LNCaP clone FGC (cell line): ENCODE measurements at regions not wholly inside any gene's neighbourhood (a gene's known extent, or its start where the extent isn't known, plus 50 kb on each side); places are given as distances from the start of the nearest gene placed in this dataset.

ENCODE experiments used
- DNase-seq: peaks from one replicate; pipeline ENCODE4 v3.0.0-alpha.2; 2011; ENCODE audit warnings: low read depth
- H3K4me3 ChIP-seq: 2 replicates; pipeline ENCODE4 v1.5.1; 2011; ENCODE audit warnings: mild to moderate bottlenecking, low read depth, low read length, control low read depth
- TF ChIP-seq, protein P1 (sequence below): IDR thresholded peaks from 2 replicates; pipeline ENCODE4 v1.5.1; 2012; ENCODE audit warnings: mild to moderate bottlenecking; ENCODE audit not compliant: control insufficient read depth, insufficient read depth; ENCODE audit errors: extremely low read depth

GRCh38 chr7:84801396-84801795 lies 385.5 kb downstream of the SEMA3D start:
- DNase-seq, result no peak
- TF ChIP-seq, protein P1, sequence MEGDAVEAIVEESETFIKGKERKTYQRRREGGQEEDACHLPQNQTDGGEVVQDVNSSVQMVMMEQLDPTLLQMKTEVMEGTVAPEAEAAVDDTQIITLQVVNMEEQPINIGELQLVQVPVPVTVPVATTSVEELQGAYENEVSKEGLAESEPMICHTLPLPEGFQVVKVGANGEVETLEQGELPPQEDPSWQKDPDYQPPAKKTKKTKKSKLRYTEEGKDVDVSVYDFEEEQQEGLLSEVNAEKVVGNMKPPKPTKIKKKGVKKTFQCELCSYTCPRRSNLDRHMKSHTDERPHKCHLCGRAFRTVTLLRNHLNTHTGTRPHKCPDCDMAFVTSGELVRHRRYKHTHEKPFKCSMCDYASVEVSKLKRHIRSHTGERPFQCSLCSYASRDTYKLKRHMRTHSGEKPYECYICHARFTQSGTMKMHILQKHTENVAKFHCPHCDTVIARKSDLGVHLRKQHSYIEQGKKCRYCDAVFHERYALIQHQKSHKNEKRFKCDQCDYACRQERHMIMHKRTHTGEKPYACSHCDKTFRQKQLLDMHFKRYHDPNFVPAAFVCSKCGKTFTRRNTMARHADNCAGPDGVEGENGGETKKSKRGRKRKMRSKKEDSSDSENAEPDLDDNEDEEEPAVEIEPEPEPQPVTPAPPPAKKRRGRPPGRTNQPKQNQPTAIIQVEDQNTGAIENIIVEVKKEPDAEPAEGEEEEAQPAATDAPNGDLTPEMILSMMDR, result no peak
- no peak overlapping the region for H3K4me3 ChIP-seq

GRCh38 chr7:84800846-84801245 lies 386.0 kb downstream of the SEMA3D start:
- DNase-seq, result no peak
- H3K4me3 ChIP-seq, result no peak overlapping the region
- TF ChIP-seq, protein P1, result no peak

DNA sequence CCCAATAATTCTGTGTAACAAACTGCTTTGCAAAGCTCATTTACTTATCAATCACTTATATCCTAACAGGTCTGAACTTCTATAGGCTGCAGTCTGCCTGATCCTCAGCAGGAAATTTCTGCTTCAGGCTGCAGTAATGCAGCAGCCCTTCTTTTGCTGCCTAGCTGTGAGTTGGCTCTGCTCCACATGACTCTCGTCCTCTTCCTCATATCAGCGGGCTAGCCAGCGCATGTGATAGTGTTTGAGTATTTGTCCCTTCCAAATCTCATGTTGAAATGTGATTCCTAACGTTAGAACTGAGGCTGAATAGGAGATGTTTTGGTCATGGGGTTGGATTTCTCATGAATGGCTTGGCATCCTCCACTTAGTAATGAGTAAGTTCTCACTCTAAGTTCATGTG lies 387.8 kb downstream of the SEMA3D start:
- TF ChIP-seq, protein P1, result no peak
- no peak overlapping the region for H3K4me3 ChIP-seq
- no peak for DNase-seq

GRCh38 chr7:84792231-84792893 lies 394.5 kb downstream of the SEMA3D start:
- DNase-seq, result no peak

DNA sequence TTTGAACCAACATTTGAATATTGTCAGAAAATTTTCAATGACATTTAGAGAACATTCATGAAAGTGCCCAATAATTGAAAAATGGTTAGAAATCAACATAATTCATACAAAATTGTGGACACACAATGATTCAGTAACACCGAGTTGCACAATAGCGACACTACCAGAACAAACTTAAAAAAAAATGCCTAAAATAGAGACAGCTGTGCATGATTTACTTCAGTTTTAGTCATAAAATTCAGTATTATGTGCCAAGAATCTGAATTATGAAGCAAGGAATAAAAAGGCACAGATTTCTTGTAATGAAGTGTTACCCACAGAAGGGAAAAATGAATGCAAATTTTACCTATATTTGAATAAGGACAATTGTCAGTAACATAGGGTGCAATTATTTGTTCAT lies 396.0 kb downstream of the SEMA3D start:
- TF ChIP-seq, protein P1, result no peak
- DNase-seq, result no peak
- H3K4me3 ChIP-seq, result no peak overlapping the region

More at GRCh38 chr7:84792231-84792893, 394.5 kb downstream of the SEMA3D start:
- TF ChIP-seq, protein P1, result no peak
- no peak overlapping the region for H3K4me3 ChIP-seq

GRCh38 chr7:84786073-84786472 lies 400.8 kb downstream of the SEMA3D start:
- TF ChIP-seq, protein P1, result no peak
- no peak for DNase-seq
- no peak overlapping the region for H3K4me3 ChIP-seq

- no peak overlapping the region for H3K4me3 ChIP-seq
- TF ChIP-seq, protein P1, result no peak
- no peak for DNase-seq
Observed at GRCh38 chr7:84784450-84784849, 402.4 kb downstream of the SEMA3D start.
